ENCODE measurements at regions not wholly inside any gene's neighbourhood (a gene's known extent, or its start where the extent isn't known, plus 50 kb on each side); places are given as distances from the start of the nearest gene placed in this dataset.

DNA sequence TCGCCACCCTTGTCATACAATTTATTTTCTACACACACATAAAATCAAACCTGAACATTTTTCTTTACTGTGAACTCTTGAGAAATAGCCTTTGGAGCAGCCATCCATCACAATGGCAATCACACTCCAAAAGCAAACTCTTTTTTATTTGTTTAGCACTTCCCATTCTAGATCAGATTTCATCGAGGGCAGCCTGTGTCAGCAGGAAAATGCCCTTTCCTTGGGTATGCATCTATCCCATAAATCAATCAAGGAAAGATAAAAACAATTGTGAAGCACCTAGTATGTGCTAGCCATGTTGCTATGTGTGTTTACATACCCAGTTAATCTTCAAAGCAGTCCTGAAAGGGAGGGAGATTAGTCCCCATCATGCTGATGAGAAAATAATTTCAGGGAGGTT, 484.1 kb upstream of the USP24 start:
- no peak for DNase-seq (ENCODE audit: low spot score)
- in situ Hi-C loops (cut with MboI; ENCODE audit: low sequenced_read_pairs, unreplicated experiment) = no loop called here
- TF ChIP-seq, protein P1, sequence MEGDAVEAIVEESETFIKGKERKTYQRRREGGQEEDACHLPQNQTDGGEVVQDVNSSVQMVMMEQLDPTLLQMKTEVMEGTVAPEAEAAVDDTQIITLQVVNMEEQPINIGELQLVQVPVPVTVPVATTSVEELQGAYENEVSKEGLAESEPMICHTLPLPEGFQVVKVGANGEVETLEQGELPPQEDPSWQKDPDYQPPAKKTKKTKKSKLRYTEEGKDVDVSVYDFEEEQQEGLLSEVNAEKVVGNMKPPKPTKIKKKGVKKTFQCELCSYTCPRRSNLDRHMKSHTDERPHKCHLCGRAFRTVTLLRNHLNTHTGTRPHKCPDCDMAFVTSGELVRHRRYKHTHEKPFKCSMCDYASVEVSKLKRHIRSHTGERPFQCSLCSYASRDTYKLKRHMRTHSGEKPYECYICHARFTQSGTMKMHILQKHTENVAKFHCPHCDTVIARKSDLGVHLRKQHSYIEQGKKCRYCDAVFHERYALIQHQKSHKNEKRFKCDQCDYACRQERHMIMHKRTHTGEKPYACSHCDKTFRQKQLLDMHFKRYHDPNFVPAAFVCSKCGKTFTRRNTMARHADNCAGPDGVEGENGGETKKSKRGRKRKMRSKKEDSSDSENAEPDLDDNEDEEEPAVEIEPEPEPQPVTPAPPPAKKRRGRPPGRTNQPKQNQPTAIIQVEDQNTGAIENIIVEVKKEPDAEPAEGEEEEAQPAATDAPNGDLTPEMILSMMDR (IDR thresholded peaks at IDR 0.05; ENCODE audit: borderline replicate concordance, control extremely low read depth, extremely low read depth, insufficient read depth, missing control alignments) = no peak

- in situ Hi-C loops (cut with MboI; ENCODE audit: low sequenced_read_pairs, unreplicated experiment) = no loop called here
- no peak for DNase-seq (ENCODE audit: low spot score)
- TF ChIP-seq, protein P1 (IDR thresholded peaks at IDR 0.05; ENCODE audit: borderline replicate concordance, control extremely low read depth, extremely low read depth, insufficient read depth, missing control alignments) = no peak
Measured at GRCh38 chr1:55697997-55698535, 482.9 kb upstream of the USP24 start.

DNA sequence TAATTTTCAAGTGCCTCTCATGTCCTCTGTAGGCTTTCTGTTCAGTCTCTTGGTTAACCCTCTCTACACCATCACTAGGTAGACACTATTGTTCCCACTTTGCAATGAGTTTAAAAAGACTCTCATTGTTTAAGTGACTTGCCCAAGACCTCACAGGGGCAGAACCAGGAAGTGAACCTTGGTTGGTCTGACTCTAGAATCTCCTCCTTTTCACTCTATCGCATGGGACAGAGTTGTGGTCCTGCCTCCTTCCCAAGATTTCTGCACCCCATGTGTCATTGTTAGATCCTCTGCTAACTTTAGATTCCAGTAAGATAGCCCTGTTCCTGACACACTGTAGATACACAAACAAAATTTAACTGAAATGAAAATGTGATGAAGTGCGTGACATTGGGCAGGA, 481.7 kb upstream of the USP24 start:
- in situ Hi-C loops (cut with MboI; ENCODE audit: low sequenced_read_pairs, unreplicated experiment) = no loop called here
- TF ChIP-seq, protein P1 (IDR thresholded peaks at IDR 0.05; ENCODE audit: borderline replicate concordance, control extremely low read depth, extremely low read depth, insufficient read depth, missing control alignments) = no peak
- no peak for DNase-seq (ENCODE audit: low spot score)

DNA sequence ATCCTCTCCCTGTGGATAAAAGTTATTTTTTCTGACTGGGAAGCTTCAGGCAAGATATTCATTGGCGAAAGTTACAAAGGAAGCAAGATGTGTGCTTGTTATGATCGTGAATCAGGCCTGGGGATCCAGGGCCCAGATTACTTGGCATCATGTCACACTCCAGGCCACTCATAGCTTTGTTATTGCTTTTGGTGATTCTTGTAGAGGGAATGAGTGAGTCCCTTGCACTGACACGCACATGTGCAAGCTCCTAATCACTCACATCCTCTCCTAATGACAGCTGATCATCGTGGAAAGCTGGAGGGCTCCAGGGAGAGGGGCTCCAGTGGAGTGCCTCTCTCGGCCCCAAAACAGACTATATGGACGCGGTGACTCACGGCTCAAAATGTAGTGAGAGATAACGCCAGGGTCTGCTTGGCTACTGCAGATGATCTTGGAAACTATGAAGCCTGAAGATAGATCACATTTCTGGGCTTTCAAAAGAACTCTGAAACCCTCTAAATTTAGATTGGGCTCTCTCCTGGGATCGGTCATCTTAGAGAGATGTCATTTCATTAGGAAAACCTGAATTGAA, 481.1 kb upstream of the USP24 start:
- DNase-seq (ENCODE audit: low spot score) = no peak
- TF ChIP-seq, protein P1 (IDR thresholded peaks at IDR 0.05; ENCODE audit: borderline replicate concordance, control extremely low read depth, extremely low read depth, insufficient read depth, missing control alignments) = no peak
- in situ Hi-C loops (cut with MboI; ENCODE audit: low sequenced_read_pairs, unreplicated experiment) = no loop called here

DNA sequence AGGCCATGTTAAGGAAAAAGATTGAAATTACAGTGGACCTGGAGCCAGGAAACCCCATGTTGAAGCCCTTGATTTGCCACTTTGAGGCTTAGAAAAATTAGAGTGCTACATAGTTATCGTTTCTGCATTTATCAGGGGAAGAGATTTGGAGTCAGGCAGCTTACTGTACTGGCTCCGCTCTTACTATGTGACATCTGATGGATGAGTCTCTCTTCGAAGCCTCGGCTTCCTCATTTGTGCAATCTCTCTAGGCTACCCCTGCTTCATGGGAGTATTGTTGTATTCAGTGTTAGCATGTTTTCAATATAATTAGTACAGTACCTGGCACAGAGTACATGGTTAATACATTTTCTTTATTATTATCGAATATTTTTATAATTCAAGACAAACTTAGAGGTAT, 480.4 kb upstream of the USP24 start:
- in situ Hi-C loops (cut with MboI; ENCODE audit: low sequenced_read_pairs, unreplicated experiment) = no loop called here
- TF ChIP-seq, protein P1 (IDR thresholded peaks at IDR 0.05; ENCODE audit: borderline replicate concordance, control extremely low read depth, extremely low read depth, insufficient read depth, missing control alignments) = no peak
- DNase-seq (ENCODE audit: low spot score) = no peak

DNA sequence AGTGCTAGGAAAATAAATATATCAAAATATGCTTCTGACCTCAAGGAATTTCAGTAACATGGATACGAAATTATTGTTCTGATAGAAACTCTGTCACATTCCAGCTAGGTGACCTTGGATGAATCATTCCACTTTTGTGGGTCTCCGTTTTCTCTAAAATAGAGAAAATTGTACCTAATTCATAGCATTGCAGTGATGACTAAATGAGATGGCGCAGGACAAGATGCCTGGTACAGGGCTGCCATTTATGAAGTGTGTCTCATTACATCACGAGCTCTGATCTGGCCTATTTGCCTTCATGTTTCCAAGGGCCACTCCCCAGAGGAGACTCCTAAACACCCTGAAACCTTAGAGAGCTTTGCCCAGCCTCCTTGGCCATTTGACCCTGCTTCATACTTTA, 480.0 kb upstream of the USP24 start:
- TF ChIP-seq, protein P1 (IDR thresholded peaks at IDR 0.05; ENCODE audit: borderline replicate concordance, control extremely low read depth, extremely low read depth, insufficient read depth, missing control alignments) = no peak
- no peak for DNase-seq (ENCODE audit: low spot score)
- in situ Hi-C loops (cut with MboI; ENCODE audit: low sequenced_read_pairs, unreplicated experiment) = no loop called here

All from GM13976 (cell line).